ENCODE measurements at regions not wholly inside any gene's neighbourhood (a gene's known extent, or its start where the extent isn't known, plus 50 kb on each side); places are given as distances from the start of the nearest gene placed in this dataset.

GRCh38 chr18:68532328-68532885 is 182.5 kb downstream of the TMX3 start:
- TF ChIP-seq, protein P1, sequence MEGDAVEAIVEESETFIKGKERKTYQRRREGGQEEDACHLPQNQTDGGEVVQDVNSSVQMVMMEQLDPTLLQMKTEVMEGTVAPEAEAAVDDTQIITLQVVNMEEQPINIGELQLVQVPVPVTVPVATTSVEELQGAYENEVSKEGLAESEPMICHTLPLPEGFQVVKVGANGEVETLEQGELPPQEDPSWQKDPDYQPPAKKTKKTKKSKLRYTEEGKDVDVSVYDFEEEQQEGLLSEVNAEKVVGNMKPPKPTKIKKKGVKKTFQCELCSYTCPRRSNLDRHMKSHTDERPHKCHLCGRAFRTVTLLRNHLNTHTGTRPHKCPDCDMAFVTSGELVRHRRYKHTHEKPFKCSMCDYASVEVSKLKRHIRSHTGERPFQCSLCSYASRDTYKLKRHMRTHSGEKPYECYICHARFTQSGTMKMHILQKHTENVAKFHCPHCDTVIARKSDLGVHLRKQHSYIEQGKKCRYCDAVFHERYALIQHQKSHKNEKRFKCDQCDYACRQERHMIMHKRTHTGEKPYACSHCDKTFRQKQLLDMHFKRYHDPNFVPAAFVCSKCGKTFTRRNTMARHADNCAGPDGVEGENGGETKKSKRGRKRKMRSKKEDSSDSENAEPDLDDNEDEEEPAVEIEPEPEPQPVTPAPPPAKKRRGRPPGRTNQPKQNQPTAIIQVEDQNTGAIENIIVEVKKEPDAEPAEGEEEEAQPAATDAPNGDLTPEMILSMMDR (IDR thresholded peaks at IDR 0.05), result no peak
- no peak for TF ChIP-seq EP300 (IDR thresholded peaks at IDR 0.05)

Measured in ovary (tissue), 3 donors.